Muscle of leg (tissue), 3 donors: ENCODE measurements at regions not wholly inside any gene's neighbourhood (a gene's known extent, or its start where the extent isn't known, plus 50 kb on each side); places are given as distances from the start of the nearest gene placed in this dataset.
"Not testable (repeated sequence)": the region's sequence is repeated elsewhere in the genome, so short reads cannot be mapped to it uniquely, and the experiment has no call there.

Experiments used
- DNase-seq: peaks from one replicate; pipeline ENCODE4 v3.0.0; 2013
- H3K27ac ChIP-seq: one replicate; pipeline ENCODE4 v1.5.1; 2013; ENCODE audit warnings: mild to moderate bottlenecking, low read length, control low read depth
- H3K27me3 ChIP-seq: one replicate; pipeline ENCODE4 v1.6.1; 2013; ENCODE audit warnings: low read length; ENCODE audit not compliant: control insufficient read depth, insufficient read depth
- H3K36me3 ChIP-seq: one replicate; pipeline ENCODE4 v1.6.1; 2013; ENCODE audit warnings: low read length; ENCODE audit not compliant: control insufficient read depth, insufficient read depth
- H3K4me1 ChIP-seq: one replicate; pipeline ENCODE4 v1.6.1; 2013; ENCODE audit warnings: low read length; ENCODE audit not compliant: control insufficient read depth, insufficient read depth
- H3K4me3 ChIP-seq: one replicate; pipeline ENCODE4 v1.5.1; 2013; ENCODE audit warnings: low read length, control low read depth
- H3K9me3 ChIP-seq: replicated peaks from 2 replicates; pipeline ENCODE4 v1.6.1; 2013; ENCODE audit warnings: low read depth, low read length; ENCODE audit not compliant: control insufficient read depth
- WGBS: methylation state at CpG from one replicate; pipeline ENCODE4 v1.1.5; 2013; ENCODE audit warnings: missing lambda C conversion rate; ENCODE audit not compliant: insufficient coverage; 5-methylcytosine and 5-hydroxymethylcytosine counted together

GRCh38 chr4:31458813-31459212 lies 738.6 kb downstream of the PCDH7 start:
- H3K4me1 ChIP-seq, result no peaks in the 10 kb centered on the region
- H3K36me3 ChIP-seq, result no peaks in the 10 kb centered on the region
- no peaks in the 10 kb centered on the region for H3K9me3 ChIP-seq
- no peak overlapping the region for H3K4me3 ChIP-seq
- H3K27ac ChIP-seq, result no peak overlapping the region
- no CpG with 5 or more reads among the region's 4 CpGs for WGBS
- no peaks in the 10 kb centered on the region for H3K27me3 ChIP-seq
- peak; percentile 56 for DNase-seq

- H3K27me3 ChIP-seq, result no peaks in the 10 kb centered on the region
- no peaks in the 10 kb centered on the region for H3K36me3 ChIP-seq
- no peaks in the 10 kb centered on the region for H3K4me1 ChIP-seq
- WGBS, result 94% methylated on average over 2 of the region's 5 CpGs
- H3K4me3 ChIP-seq, result no peak overlapping the region
- DNase-seq, result no peak
- no peak overlapping the region for H3K27ac ChIP-seq
- H3K9me3 ChIP-seq, result no peaks in the 10 kb centered on the region
These were observed 741.3 kb downstream of the PCDH7 start for GRCh38 chr4:31461421-31461820.

- H3K4me1 ChIP-seq, result no peaks in the 10 kb centered on the region
- WGBS, result 17% methylated on average over 1 of the region's 3 CpGs
- no peaks in the 10 kb centered on the region for H3K27me3 ChIP-seq
- no peaks in the 10 kb centered on the region for H3K36me3 ChIP-seq
- no peaks in the 10 kb centered on the region for H3K9me3 ChIP-seq
- DNase-seq, result peak; percentile 45
- H3K27ac ChIP-seq, result no peak overlapping the region
- H3K4me3 ChIP-seq, result no peak overlapping the region
These were observed 747.6 kb downstream of the PCDH7 start for GRCh38 chr4:31467781-31468180.

- no peak overlapping the region for H3K4me3 ChIP-seq
- H3K36me3 ChIP-seq, result no peaks in the 10 kb centered on the region
- H3K27ac ChIP-seq, result no peak overlapping the region
- H3K27me3 ChIP-seq, result no peaks in the 10 kb centered on the region
- H3K9me3 ChIP-seq, result no peaks in the 10 kb centered on the region
- no CpG with 5 or more reads among the region's 1 CpG for WGBS
- peak; percentile 73 for DNase-seq
- no peaks in the 10 kb centered on the region for H3K4me1 ChIP-seq
These were observed 754.1 kb downstream of the PCDH7 start for GRCh38 chr4:31474221-31474620.

- Histone ChIP-seq H3K9me3 (no peaks in the 10 kb centered on the region), H3K4me1 (no peaks in the 10 kb centered on the region), H3K4me3 (no peak overlapping the region), H3K36me3 (no peaks in the 10 kb centered on the region), H3K27ac (no peak overlapping the region), H3K27me3 (no peaks in the 10 kb centered on the region)
- WGBS, result no CpG with 5 or more reads among the region's 1 CpG
- no peak for DNase-seq
These were observed 762.5 kb downstream of the PCDH7 start for GRCh38 chr4:31482691-31483090.

GRCh38 chr4:31499216-31499615 lies 779.0 kb downstream of the PCDH7 start:
- not testable (repeated sequence) for H3K36me3 ChIP-seq, H3K4me1 ChIP-seq, H3K27ac ChIP-seq, H3K9me3 ChIP-seq, H3K27me3 ChIP-seq, DNase-seq, H3K4me3 ChIP-seq
- no CpG with 5 or more reads among the region's 3 CpGs for WGBS

GRCh38 chr4:31516520-31516919 lies 796.4 kb downstream of the PCDH7 start:
- Histone ChIP-seq H3K27me3 (no peaks in the 10 kb centered on the region), H3K36me3 (no peaks in the 10 kb centered on the region), H3K27ac (no peak overlapping the region), H3K4me3 (no peak overlapping the region), H3K9me3 (no peaks in the 10 kb centered on the region), H3K4me1 (no peaks in the 10 kb centered on the region)
- no CpG with 5 or more reads among the region's 1 CpG for WGBS
- DNase-seq, result no peak

GRCh38 chr4:31518796-31519250 lies 798.7 kb downstream of the PCDH7 start:
- H3K4me1 ChIP-seq, result no peaks in the 10 kb centered on the region
- no CpG with 5 or more reads among the region's 3 CpGs for WGBS
- H3K9me3 ChIP-seq, result peaks cover 2% of the 10 kb centered on the region
- DNase-seq, result no peak
- no peak overlapping the region for H3K4me3 ChIP-seq
- H3K27me3 ChIP-seq, result no peaks in the 10 kb centered on the region
- no peak overlapping the region for H3K27ac ChIP-seq
- H3K36me3 ChIP-seq, result no peaks in the 10 kb centered on the region

- H3K9me3 ChIP-seq, result peaks cover 2% of the 10 kb centered on the region
- H3K27ac ChIP-seq, result no peak overlapping the region
- 57% methylated on average over 1 of the region's 3 CpGs for WGBS
- H3K36me3 ChIP-seq, result no peaks in the 10 kb centered on the region
- no peaks in the 10 kb centered on the region for H3K4me1 ChIP-seq
- DNase-seq, result no peak
- H3K4me3 ChIP-seq, result no peak overlapping the region
- H3K27me3 ChIP-seq, result no peaks in the 10 kb centered on the region
These were observed 810.4 kb downstream of the PCDH7 start for GRCh38 chr4:31530555-31530954.

- Histone ChIP-seq H3K27me3 (no peaks in the 10 kb centered on the region), H3K4me1 (no peaks in the 10 kb centered on the region), H3K27ac (no peak overlapping the region), H3K9me3 (no peaks in the 10 kb centered on the region), H3K4me3 (no peak overlapping the region), H3K36me3 (no peaks in the 10 kb centered on the region)
- DNase-seq, result no peak
These were observed 818.7 kb downstream of the PCDH7 start for GRCh38 chr4:31538877-31539276.

- Histone ChIP-seq H3K27ac (no peak overlapping the region), H3K27me3 (no peaks in the 10 kb centered on the region), H3K4me1 (no peaks in the 10 kb centered on the region), H3K4me3 (no peak overlapping the region), H3K36me3 (no peaks in the 10 kb centered on the region), H3K9me3 (no peaks in the 10 kb centered on the region)
- DNase-seq, result peak; percentile 62
These were observed 819.3 kb downstream of the PCDH7 start for GRCh38 chr4:31539284-31540069.
